Upper lobe of left lung (tissue), 4 donors: ENCODE measurements at regions not wholly inside any gene's neighbourhood (a gene's known extent, or its start where the extent isn't known, plus 50 kb on each side); places are given as distances from the start of the nearest gene placed in this dataset.
"Not testable (repeated sequence)": the region's sequence is repeated elsewhere in the genome, so short reads cannot be mapped to it uniquely, and the experiment has no call there.

Experiments used
- CTCF ChIP-seq, 6 experiments: fragments of 450-650 bp in 4 of 6; fragments of 200-600 bp in 2 of 6; sonication (generic) in 2 of 6; IDR thresholded peaks; one replicate each; pipeline ENCODE4 v1.5.1; 2016 to 2019; ENCODE audit warnings: antibody characterized with exemption in 6 of 6
- POLR2A ChIP-seq, 4 donors: fragments of 450-650 bp; IDR thresholded peaks; one replicate each; pipeline ENCODE4 v1.5.1; 2016 to 2017; ENCODE audit warnings: antibody characterized with exemption in 4 of 4, mild to moderate bottlenecking in 2 of 4
- POLR2AphosphoS5 ChIP-seq, 2 donors: sonication (generic); formaldehyde crosslinking; IDR thresholded peaks; one replicate each; pipeline ENCODE4 v1.5.1; 2017; ENCODE audit warnings: antibody characterized with exemption in 2 of 2

- not testable (repeated sequence) for TF ChIP-seq CTCF, POLR2A, POLR2AphosphoS5 (IDR thresholded peaks at IDR 0.05)
Observed at GRCh38 chr3:105149197-105149596, 217.5 kb upstream of the ALCAM start.
